Gastroesophageal sphincter (tissue), 3 donors: ENCODE measurements at regions not wholly inside any gene's neighbourhood (a gene's known extent, or its start where the extent isn't known, plus 50 kb on each side); places are given as distances from the start of the nearest gene placed in this dataset.

Experiments
- CTCF ChIP-seq, 4 experiments: fragments of 200-600 bp in 2 of 4; fragments of 450-650 bp in 2 of 4; sonication (generic) in 1 of 4; IDR thresholded peaks; one replicate each; pipeline ENCODE4 v1.5.1; 2017 to 2019; ENCODE audit warnings: antibody characterized with exemption in 4 of 4, mild to moderate bottlenecking in 2 of 4, moderate library complexity in 2 of 4
- POLR2A ChIP-seq, 2 donors: fragments of 450-650 bp; IDR thresholded peaks; one replicate each; pipeline ENCODE4 v1.6.1; 2017; ENCODE audit warnings: antibody characterized with exemption in 2 of 2, mild to moderate bottlenecking in 2 of 2, moderate library complexity in 1 of 2
- POLR2AphosphoS5 ChIP-seq: sonication (generic); formaldehyde crosslinking; IDR thresholded peaks from one replicate; pipeline ENCODE4 v1.6.1; 2017; ENCODE audit warnings: antibody characterized with exemption

DNA sequence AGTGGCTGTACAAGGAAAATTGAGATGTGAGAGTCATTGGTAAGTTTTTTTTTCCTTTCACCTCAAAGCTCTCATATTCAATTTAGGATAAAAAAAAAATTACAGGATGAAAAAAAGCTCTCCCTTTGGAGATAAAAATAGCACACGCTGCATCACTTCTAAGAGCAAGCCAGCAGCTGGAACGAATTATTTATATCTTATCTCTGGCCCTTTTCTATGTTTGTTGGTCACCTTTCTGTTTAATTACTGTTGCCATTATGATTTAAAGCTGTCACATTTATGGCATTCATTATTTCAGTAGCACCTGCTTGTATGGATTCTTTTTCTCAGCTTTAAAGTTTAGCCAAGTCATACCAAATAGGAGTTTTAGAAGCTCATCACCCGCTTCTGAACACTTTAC, 171.6 kb upstream of the PDZRN3 start:
- TF ChIP-seq CTCF (IDR thresholded peaks at IDR 0.05) (no peak), POLR2AphosphoS5 (no peak), POLR2A (IDR thresholded peaks at IDR 0.05) (no peak)
